ENCODE measurements at regions not wholly inside any gene's neighbourhood (a gene's known extent, or its start where the extent isn't known, plus 50 kb on each side); places are given as distances from the start of the nearest gene placed in this dataset.
A peak's percentile ranks its signal among the peaks of the same experiment; 100 is the strongest.

DNA sequence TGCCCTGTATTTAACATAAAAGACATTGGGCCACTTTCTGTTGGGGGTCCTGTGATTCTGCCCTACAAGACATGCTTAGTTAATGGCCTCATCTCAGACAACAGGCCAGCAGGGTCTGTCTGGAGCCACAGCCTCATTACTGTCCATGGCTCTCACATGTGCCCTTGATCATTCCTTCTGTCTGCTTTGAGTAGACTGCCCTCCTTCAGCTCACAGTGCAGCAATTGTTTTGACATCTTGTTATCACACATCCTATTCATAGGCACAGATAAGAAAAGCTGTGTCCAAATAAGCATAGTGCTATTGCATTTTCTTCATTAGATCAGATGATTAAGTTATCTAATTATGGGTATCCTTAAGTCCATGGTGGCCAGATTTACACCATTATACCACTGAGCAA is 127.9 kb downstream of the KCTD12 start:
- no peak for DNase-seq (ENCODE audit: low read depth)
- no peak overlapping the region for H3K4me3 ChIP-seq (ENCODE audit: low read depth, low read length)
- TF ChIP-seq, protein P1, sequence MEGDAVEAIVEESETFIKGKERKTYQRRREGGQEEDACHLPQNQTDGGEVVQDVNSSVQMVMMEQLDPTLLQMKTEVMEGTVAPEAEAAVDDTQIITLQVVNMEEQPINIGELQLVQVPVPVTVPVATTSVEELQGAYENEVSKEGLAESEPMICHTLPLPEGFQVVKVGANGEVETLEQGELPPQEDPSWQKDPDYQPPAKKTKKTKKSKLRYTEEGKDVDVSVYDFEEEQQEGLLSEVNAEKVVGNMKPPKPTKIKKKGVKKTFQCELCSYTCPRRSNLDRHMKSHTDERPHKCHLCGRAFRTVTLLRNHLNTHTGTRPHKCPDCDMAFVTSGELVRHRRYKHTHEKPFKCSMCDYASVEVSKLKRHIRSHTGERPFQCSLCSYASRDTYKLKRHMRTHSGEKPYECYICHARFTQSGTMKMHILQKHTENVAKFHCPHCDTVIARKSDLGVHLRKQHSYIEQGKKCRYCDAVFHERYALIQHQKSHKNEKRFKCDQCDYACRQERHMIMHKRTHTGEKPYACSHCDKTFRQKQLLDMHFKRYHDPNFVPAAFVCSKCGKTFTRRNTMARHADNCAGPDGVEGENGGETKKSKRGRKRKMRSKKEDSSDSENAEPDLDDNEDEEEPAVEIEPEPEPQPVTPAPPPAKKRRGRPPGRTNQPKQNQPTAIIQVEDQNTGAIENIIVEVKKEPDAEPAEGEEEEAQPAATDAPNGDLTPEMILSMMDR (IDR thresholded peaks at IDR 0.05; ENCODE audit: insufficient read depth, low read depth, low read length, missing control alignments) = no peak

DNA sequence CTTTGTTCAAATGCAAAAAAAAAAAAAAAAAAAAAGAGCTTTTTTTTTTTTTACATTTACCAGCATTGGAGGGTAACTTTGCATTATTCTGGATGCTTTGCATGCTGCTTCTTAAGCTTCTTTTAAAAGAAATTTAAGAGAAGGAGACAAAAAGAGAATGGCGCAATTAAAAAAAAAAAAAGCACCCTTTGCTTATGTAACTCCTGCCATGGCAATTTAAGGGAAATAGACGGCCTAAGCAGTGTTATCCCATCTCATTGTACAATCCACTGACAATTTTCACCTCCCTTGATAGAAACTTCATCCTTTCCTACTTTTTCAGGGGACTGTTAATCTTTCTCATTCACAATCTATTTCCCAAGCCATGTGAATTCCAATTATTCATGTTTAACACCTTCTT is 129.8 kb downstream of the KCTD12 start:
- no peak for DNase-seq (ENCODE audit: low read depth)
- H3K4me3 ChIP-seq (ENCODE audit: low read depth, low read length) = no peak overlapping the region
- TF ChIP-seq, protein P1 (IDR thresholded peaks at IDR 0.05; ENCODE audit: insufficient read depth, low read depth, low read length, missing control alignments) = no peak

DNA sequence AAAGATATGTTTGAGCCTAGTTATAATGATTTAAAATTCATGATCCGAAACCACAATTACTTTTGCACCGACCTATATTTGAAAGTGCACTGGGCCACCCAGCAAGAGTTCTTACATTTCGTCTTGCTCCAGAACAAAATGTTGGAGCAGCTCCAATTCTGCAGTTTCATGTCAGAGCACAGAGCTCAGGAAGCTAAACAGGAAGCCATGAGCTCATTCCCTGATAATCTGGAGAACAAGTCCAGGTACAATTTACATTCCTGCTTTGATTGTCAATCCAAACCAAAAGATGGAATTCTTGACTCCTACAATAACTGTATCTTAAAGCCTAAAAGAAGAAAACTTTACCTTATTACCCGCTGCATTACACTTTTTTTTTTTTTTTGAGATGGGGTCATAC is 131.8 kb downstream of the KCTD12 start:
- TF ChIP-seq, protein P1 (IDR thresholded peaks at IDR 0.05; ENCODE audit: insufficient read depth, low read depth, low read length, missing control alignments) = no peak
- no peak for DNase-seq (ENCODE audit: low read depth)
- H3K4me3 ChIP-seq (ENCODE audit: low read depth, low read length) = no peak overlapping the region

DNA sequence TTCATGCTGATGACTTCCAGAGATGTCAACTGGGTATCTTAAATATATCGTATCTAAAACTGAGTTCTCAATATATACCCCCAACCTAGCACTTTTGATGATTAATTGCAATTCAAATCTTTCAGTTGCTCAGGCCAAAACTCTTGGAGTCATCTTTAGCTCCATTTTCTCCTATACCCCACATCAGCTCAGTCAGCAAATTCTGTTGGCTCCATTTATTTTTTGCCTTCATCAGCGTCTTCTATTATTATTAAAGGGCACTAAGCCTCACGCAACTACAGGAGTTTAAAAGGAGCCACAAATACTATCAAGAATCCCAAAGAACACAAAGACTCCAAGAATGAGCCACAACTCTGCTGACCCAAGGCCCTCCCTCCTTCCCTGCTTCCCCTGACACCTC is 134.9 kb downstream of the KCTD12 start:
- no peak for DNase-seq (ENCODE audit: low read depth)
- no peak overlapping the region for H3K4me3 ChIP-seq (ENCODE audit: low read depth, low read length)
- TF ChIP-seq, protein P1 (IDR thresholded peaks at IDR 0.05; ENCODE audit: insufficient read depth, low read depth, low read length, missing control alignments) = no peak

DNA sequence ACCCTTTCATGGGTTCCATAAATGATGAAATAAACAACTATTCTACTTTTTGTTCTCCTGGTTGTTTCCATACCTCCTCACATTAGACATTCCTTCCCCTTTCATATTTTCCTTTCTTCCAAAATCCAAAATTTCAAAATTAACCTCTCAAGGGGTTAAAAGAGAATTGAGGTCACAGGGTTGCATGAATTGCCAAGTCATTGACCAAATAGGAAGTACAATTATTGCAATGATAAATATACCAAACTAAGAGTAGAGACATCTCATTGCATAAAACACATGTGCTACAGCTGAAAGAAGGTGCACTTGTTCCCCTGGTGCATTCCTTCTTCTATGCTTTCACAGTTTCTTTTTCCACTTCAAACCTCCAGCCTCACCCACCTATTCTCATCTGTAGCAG is 136.1 kb downstream of the KCTD12 start:
- H3K4me3 ChIP-seq (ENCODE audit: low read depth, low read length) = no peak overlapping the region
- TF ChIP-seq, protein P1 (IDR thresholded peaks at IDR 0.05; ENCODE audit: insufficient read depth, low read depth, low read length, missing control alignments) = no peak
- DNase-seq (ENCODE audit: low read depth) = no peak

DNA sequence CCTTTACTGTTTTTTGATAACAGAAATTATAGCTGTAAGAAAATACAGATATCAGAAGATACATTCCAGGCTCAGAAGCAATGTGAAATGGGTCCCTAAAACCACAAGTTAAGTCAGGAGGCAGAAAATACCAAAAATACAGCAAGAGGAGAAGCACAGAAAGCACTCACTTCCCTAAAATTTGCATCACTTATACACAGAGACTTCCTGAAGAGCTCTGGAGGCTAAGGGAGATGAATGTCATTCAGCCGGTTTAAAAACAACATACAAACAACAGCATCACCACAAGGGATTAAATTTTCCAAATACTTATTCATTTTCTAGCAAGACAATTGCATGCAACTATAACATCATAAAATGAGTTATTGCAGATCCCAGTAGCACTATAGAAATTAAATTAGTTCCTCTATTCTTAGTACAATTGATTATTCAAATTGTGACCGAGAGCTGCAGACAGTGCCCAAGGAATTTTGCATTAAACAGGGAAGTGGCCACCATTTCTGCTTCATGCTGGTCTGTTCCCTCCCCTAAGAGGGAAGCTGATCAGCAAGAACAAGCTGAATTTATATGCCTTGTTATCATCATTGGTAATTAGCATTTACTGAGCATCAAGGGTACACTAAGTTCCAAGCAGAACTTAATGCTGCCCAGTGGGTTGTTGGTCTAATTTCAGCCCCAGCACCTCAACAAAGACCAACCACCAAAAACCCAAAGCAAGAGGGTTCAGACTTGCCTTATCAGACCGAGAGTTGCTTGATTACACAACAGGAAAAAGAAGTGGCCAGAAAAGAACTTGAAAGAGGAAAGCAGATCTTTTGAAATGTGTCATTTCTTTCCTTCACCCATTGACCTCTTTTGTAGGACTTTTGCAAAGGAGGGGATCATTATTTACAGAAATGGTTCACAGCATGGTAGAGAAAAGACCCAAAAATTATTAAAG is 140.7 kb downstream of the KCTD12 start:
- TF ChIP-seq, protein P1 (IDR thresholded peaks at IDR 0.05; ENCODE audit: insufficient read depth, low read depth, low read length, missing control alignments) = no peak
- DNase-seq (ENCODE audit: low read depth) = peak; percentile 78
- H3K4me3 ChIP-seq (ENCODE audit: low read depth, low read length) = peak overlapping the region; percentile 4; the same call in 1 of the 2 replicates

Data from GM12865 (cell line).